ENCODE measurements at regions not wholly inside any gene's neighbourhood (a gene's known extent, or its start where the extent isn't known, plus 50 kb on each side); places are given as distances from the start of the nearest gene placed in this dataset.

DNA sequence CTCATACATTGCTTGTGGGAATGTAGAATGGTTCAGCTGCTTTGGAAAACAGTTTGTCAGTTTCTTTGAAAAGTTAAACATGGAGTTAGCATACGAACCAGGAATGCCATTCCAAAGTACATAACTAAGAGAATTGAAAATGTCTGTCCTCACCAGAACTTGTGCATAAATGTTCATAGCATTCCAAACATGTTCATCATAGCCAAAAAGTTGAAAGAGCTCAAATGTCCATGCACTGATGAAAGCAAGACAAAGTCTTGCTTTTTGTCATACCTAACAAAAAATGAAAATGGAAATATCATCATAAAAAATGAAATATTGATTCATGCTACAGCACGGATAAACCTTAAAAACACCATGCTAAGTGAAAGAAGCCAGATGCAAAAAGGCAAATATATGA, 408.8 kb upstream of the UBE2E3 start:
- H3K27ac Mint-ChIP-seq: no peak overlapping the region
- WGBS (ENCODE audit: extremely low coverage, insufficient read length, low lambda C conversion rate): no CpG with 5 or more reads among the region's 2 CpGs
- no peak overlapping the region for H3K18ac ChIP-seq (ENCODE audit: insufficient read length, low read depth, low read length)
- TF ChIP-seq, protein P1, sequence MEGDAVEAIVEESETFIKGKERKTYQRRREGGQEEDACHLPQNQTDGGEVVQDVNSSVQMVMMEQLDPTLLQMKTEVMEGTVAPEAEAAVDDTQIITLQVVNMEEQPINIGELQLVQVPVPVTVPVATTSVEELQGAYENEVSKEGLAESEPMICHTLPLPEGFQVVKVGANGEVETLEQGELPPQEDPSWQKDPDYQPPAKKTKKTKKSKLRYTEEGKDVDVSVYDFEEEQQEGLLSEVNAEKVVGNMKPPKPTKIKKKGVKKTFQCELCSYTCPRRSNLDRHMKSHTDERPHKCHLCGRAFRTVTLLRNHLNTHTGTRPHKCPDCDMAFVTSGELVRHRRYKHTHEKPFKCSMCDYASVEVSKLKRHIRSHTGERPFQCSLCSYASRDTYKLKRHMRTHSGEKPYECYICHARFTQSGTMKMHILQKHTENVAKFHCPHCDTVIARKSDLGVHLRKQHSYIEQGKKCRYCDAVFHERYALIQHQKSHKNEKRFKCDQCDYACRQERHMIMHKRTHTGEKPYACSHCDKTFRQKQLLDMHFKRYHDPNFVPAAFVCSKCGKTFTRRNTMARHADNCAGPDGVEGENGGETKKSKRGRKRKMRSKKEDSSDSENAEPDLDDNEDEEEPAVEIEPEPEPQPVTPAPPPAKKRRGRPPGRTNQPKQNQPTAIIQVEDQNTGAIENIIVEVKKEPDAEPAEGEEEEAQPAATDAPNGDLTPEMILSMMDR (conservative IDR thresholded peaks at IDR 0.05): no peak
- H3K9me3 ChIP-seq (ENCODE audit: control insufficient read depth, low read depth, low read length): no peaks in the 10 kb centered on the region
- H2BK5ac ChIP-seq (ENCODE audit: insufficient read length, low read length): no peak overlapping the region
- H2BK15ac ChIP-seq (ENCODE audit: low read depth, low read length): no peak overlapping the region
- H3K4me2 ChIP-seq (ENCODE audit: insufficient read depth, insufficient read length, low read length): no peak overlapping the region
- no peaks in the 10 kb centered on the region for H3K9me3 Mint-ChIP-seq
- H3K56ac ChIP-seq (ENCODE audit: insufficient read length, low read depth, low read length): no peak overlapping the region
- H3T11ph ChIP-seq (ENCODE audit: low read length): no peak overlapping the region
- no peak for DNase-seq
- H3K4ac ChIP-seq (ENCODE audit: low read depth, low read length): no peak overlapping the region
- H2BK120ac ChIP-seq (ENCODE audit: low read depth, low read length, poor library complexity, severe bottlenecking): no peak overlapping the region
- no peaks in the 10 kb centered on the region for H3K4me1 ChIP-seq (ENCODE audit: insufficient read depth, low read length)
- H3K27me3 ChIP-seq (ENCODE audit: insufficient read depth, low read length): no peaks in the 10 kb centered on the region
- no peaks in the 10 kb centered on the region for H3K79me2 ChIP-seq (ENCODE audit: insufficient read depth, low read length)
- H3K27me3 Mint-ChIP-seq (ENCODE audit: low read depth): no peaks in the 10 kb centered on the region
- H3K23ac ChIP-seq (ENCODE audit: insufficient read length, low read depth, low read length): no peak overlapping the region
- H3K14ac ChIP-seq (ENCODE audit: insufficient read depth, low read length): no peak overlapping the region
- no peaks in the 10 kb centered on the region for H4K20me1 ChIP-seq (ENCODE audit: control insufficient read depth, insufficient read depth, insufficient read length)
- no peaks in the 10 kb centered on the region for H3K23me2 ChIP-seq (ENCODE audit: insufficient read length, low read depth, low read length, poor library complexity, severe bottlenecking)
- H2AK5ac ChIP-seq (ENCODE audit: insufficient read length, low read length): no peak overlapping the region
- H4K5ac ChIP-seq (ENCODE audit: insufficient read length, low read depth, low read length): no peak overlapping the region
- no peak overlapping the region for H4K91ac ChIP-seq (ENCODE audit: insufficient read length, low read depth, low read length)
- no peak overlapping the region for H4K8ac ChIP-seq (replicated peaks; ENCODE audit: insufficient read length, low read depth, low read length)
- H3K9ac ChIP-seq (ENCODE audit: extremely low read depth, insufficient read length, low read length): no peak overlapping the region
- no peak overlapping the region for H3K27ac ChIP-seq (ENCODE audit: insufficient read length, low read depth, low read length)
- H3K36me3 Mint-ChIP-seq (ENCODE audit: insufficient read depth in 1 of 3, low read depth in 3 of 3): no peaks in the 10 kb centered on the region
- H3K79me1 ChIP-seq (ENCODE audit: insufficient read depth, low read depth, low read length, poor library complexity, severe bottlenecking): no peaks in the 10 kb centered on the region
- H2AFZ ChIP-seq (ENCODE audit: low read length): no peak overlapping the region
- H3K4me1 Mint-ChIP-seq: peaks cover 0 to 3% of the 10 kb centered on the region in 2 experiments; a peak in 1 of 4 replicates
- H2BK12ac ChIP-seq (ENCODE audit: insufficient read length, low read depth, low read length): no peak overlapping the region
- no peak overlapping the region for H3K4me3 Mint-ChIP-seq
- H2BK20ac ChIP-seq (ENCODE audit: low read depth, low read length, poor library complexity, severe bottlenecking): no peak overlapping the region

Data from H9 (cell line).